HepG2 (cell line): ENCODE measurements at regions not wholly inside any gene's neighbourhood (a gene's known extent, or its start where the extent isn't known, plus 50 kb on each side); places are given as distances from the start of the nearest gene placed in this dataset.
A peak's percentile ranks its signal among the peaks of the same experiment; 100 is the strongest.

Experiments used
- ATAC-seq: fragments of 200-7000 bp; cut with Tn5 transposase; 3 replicates; pipeline ENCODE4 v1.9.1; 2020; ENCODE audit warnings: mild to moderate bottlenecking, moderate library complexity
- BruUV-seq: library from RNA; stranded (reverse); fragments of 400-500 nt; replicated peaks from 2 replicates; lab custom pipeline; 2021; lab: Mats Ljungman, UMichigan
- CTCF ChIA-PET: fragments of 300-600 bp; formaldehyde crosslinking; extraction: SDS; loops from one replicate; lab custom pipeline; 2021; ENCODE audit warnings: low total read pairs, inconsistent platforms, low intra/inter-chr PET ratio; lab: Yijun Ruan, JAX
- POLR2A ChIA-PET: fragments of 350-600 bp; sonication (Branson Sonifier 250); formaldehyde crosslinking; loops from one replicate; lab custom pipeline; 2020; ENCODE audit warnings: antibody characterized with exemption, inconsistent platforms; lab: Yijun Ruan, JAX
- DNase-seq: peaks from one replicate; pipeline ENCODE4 v3.0.0-alpha.2; 2015; ENCODE audit warnings: low spot score
- FAIRE-seq: peaks from 3 replicates; lab custom pipeline; 2011; peaks lifted over from hg19 to GRCh38; lab: Jason Lieb, UNC
- H2AFZ ChIP-seq: one replicate; pipeline ENCODE4 v1.6.1; 2011; ENCODE audit warnings: low read length, inconsistent platforms
- H3K27ac ChIP-seq: fragments of 300-600 bp; 3 replicates; pipeline ENCODE4 v1.8.0; 2011; ENCODE audit warnings: mixed run types, mild to moderate bottlenecking, mixed read lengths, low read length, inconsistent platforms; ENCODE audit not compliant: insufficient read depth; ENCODE audit errors: extremely low read length
- H3K27me3 ChIP-seq, 2 experiments: fragments of 200-600 bp in 1 of 2; 2 replicates in 1 of 2; 3 replicates in 1 of 2; pipeline versions ENCODE4 v1.6.0 to v1.8.0; 2011; ENCODE audit warnings: low read length in 2 of 2, mild to moderate bottlenecking in 2 of 2, moderate library complexity in 2 of 2, inconsistent platforms in 1 of 2; ENCODE audit not compliant: insufficient read depth in 2 of 2, control insufficient read depth in 1 of 2
- H3K36me3 ChIP-seq, 2 experiments: fragments of 200-600 bp in 1 of 2; replicated peaks in 1 of 2; 2 replicates in 1 of 2; 3 replicates in 1 of 2; pipeline versions ENCODE4 v1.5.1 to v1.8.0; 2011; ENCODE audit warnings: low read length in 2 of 2, inconsistent platforms in 1 of 2; ENCODE audit not compliant: insufficient read depth in 2 of 2, control insufficient read depth in 1 of 2
- H3K4me1 ChIP-seq: 2 replicates; pipeline ENCODE4 v1.5.1; 2012; ENCODE audit warnings: low read length, inconsistent platforms; ENCODE audit not compliant: insufficient read depth
- H3K4me2 ChIP-seq: 2 replicates; pipeline ENCODE4 v1.6.0; 2011; ENCODE audit warnings: low read depth, low read length, inconsistent platforms
- H3K4me3 ChIP-seq, 3 experiments: fragments of 200-600 bp in 1 of 3; sonication (generic), shearing (Covaris generic) in 1 of 3; replicated peaks in 1 of 3; 2 replicates each; pipeline ENCODE4 v1.5.1; 2011 to 2016; ENCODE audit warnings: low read length in 3 of 3, inconsistent platforms in 2 of 3, low read depth in 2 of 3, mild to moderate bottlenecking in 2 of 3, control low read depth in 1 of 3, mixed read lengths in 1 of 3; ENCODE audit not compliant: insufficient read depth in 1 of 3
- H3K79me2 ChIP-seq: one replicate; pipeline ENCODE4 v1.6.1; 2011; ENCODE audit warnings: low read length, inconsistent platforms; ENCODE audit not compliant: insufficient read depth
- H3K9ac ChIP-seq: 2 replicates; pipeline ENCODE4 v1.6.0; 2011; ENCODE audit warnings: mild to moderate bottlenecking, low read depth, low read length, inconsistent platforms; ENCODE audit not compliant: insufficient read depth
- H3K9me3 ChIP-seq: 2 replicates; pipeline ENCODE4 v1.5.1; 2012; ENCODE audit warnings: mild to moderate bottlenecking, low read length
- H4K20me1 ChIP-seq: 2 replicates; pipeline ENCODE4 v1.6.0; 2011; ENCODE audit warnings: inconsistent platforms, mild to moderate bottlenecking, low read length, moderate library complexity; ENCODE audit not compliant: insufficient read depth
- ARID3A ChIP-seq: IDR thresholded peaks from 2 replicates; pipeline ENCODE4 v1.6.1; 2012; ENCODE audit warnings: low read depth, low read length, improper control_type of control experiment
- EP300 ChIP-seq, 3 experiments: sonication (generic) in 1 of 3; formaldehyde crosslinking in 1 of 3; IDR thresholded peaks; 2 replicates each; pipeline versions ENCODE4 v1.5.1 to v1.6.1; 2011 to 2020; ENCODE audit warnings: low read depth in 2 of 3, low read length in 2 of 3, borderline replicate concordance in 1 of 3, improper control_type of control experiment in 1 of 3, mild to moderate bottlenecking in 1 of 3, missing genetic modification reagents in 1 of 3, moderate library complexity in 1 of 3
- GATAD2A ChIP-seq: IDR thresholded peaks from 2 replicates; pipeline ENCODE4 v1.6.1; 2016
- HDAC2 ChIP-seq: sonication (generic); formaldehyde crosslinking; IDR thresholded peaks from 2 replicates; pipeline ENCODE4 v1.4.0; 2020; ENCODE audit warnings: missing genetic modification reagents
- HHEX ChIP-seq: IDR thresholded peaks from 2 replicates; pipeline ENCODE4 v1.6.1; 2016; ENCODE audit warnings: control low read depth
- HNF4A ChIP-seq: sonication (generic); formaldehyde crosslinking; IDR thresholded peaks from 2 replicates; pipeline ENCODE4 v1.4.0; 2020; ENCODE audit warnings: missing genetic modification reagents
- MAFF ChIP-seq: IDR thresholded peaks from 2 replicates; pipeline ENCODE4 v1.6.1; 2011; ENCODE audit warnings: low read depth, low read length, improper control_type of control experiment
- MED1 ChIP-seq: sonication (generic); formaldehyde crosslinking; IDR thresholded peaks from 2 replicates; pipeline ENCODE4 v1.4.0; 2020; ENCODE audit warnings: missing genetic modification reagents
- PCBP2 ChIP-seq: fragments of 200-400 bp; formaldehyde crosslinking; optimal IDR thresholded peaks from 2 replicates; pipeline ENCODE3; 2018; ENCODE audit warnings: low read length, low read depth; ENCODE audit not compliant: poor library complexity, severe bottlenecking
- SALL1 ChIP-seq: sonication (generic); formaldehyde crosslinking; IDR thresholded peaks from 2 replicates; pipeline ENCODE4 v1.8.0; 2022; ENCODE audit warnings: mild to moderate bottlenecking, missing genetic modification reagents
- SOX13 ChIP-seq, 3 experiments: fragments of 450-650 bp in 1 of 3; sonication (generic) in 1 of 3; formaldehyde crosslinking in 1 of 3; IDR thresholded peaks in 2 of 3; conservative IDR thresholded peaks in 1 of 3; 2 replicates each; pipeline versions ENCODE4 v1.5.0 to v1.6.1; 2016 to 2020; ENCODE audit warnings: antibody characterized with exemption in 1 of 3, mild to moderate bottlenecking in 1 of 3, missing compliant biosample characterization in 1 of 3, missing genetic modification reagents in 1 of 3, moderate library complexity in 1 of 3
- TCF7 ChIP-seq: sonication (generic); IDR thresholded peaks from 2 replicates; pipeline ENCODE4 v1.6.1; 2016; ENCODE audit warnings: antibody characterized with exemption, low read depth
- TOE1 ChIP-seq: sonication (generic); formaldehyde crosslinking; IDR thresholded peaks from 2 replicates; pipeline ENCODE4 v1.4.0; 2020; ENCODE audit warnings: mild to moderate bottlenecking, missing genetic modification reagents
- ZBTB14 ChIP-seq: sonication (generic); formaldehyde crosslinking; IDR thresholded peaks from 2 replicates; pipeline ENCODE4 v1.4.0; 2020; ENCODE audit warnings: missing genetic modification reagents
- ZNF780A ChIP-seq: sonication (generic); formaldehyde crosslinking; IDR thresholded peaks from 2 replicates; pipeline ENCODE4 v1.8.0; 2022; ENCODE audit warnings: mild to moderate bottlenecking, missing genetic modification reagents, moderate library complexity
- WGBS: methylation state at CpG from one replicate; pipeline ENCODE4 v1.1.6; 2017; ENCODE audit warnings: low lambda C conversion rate; 5-methylcytosine and 5-hydroxymethylcytosine counted together
- in situ Hi-C: cut with HindIII; loops from 2 replicates; pipeline ENCODE4 v1.10.0; 2017; ENCODE audit warnings: low pct_unique_long_range_greater_than_20kb; ENCODE audit not compliant: extremely low pct_ligation_motif_present
- intact Hi-C: fragments of 100-400 bp; cut with micrococcal nuclease; formaldehyde crosslinking; loops from one replicate; pipeline ENCODE4 v1.10.0; 2022; ENCODE audit not compliant: unreplicated experiment
- TF ChIP-seq, protein P1 (sequence below): IDR thresholded peaks from 2 replicates; pipeline ENCODE4 v1.6.1; 2018; ENCODE audit warnings: missing genetic modification reagents
- TF ChIP-seq, protein P2 (sequence below): IDR thresholded peaks from 2 replicates; pipeline ENCODE4 v1.4.0; 2020; ENCODE audit warnings: mild to moderate bottlenecking, missing genetic modification reagents

DNA sequence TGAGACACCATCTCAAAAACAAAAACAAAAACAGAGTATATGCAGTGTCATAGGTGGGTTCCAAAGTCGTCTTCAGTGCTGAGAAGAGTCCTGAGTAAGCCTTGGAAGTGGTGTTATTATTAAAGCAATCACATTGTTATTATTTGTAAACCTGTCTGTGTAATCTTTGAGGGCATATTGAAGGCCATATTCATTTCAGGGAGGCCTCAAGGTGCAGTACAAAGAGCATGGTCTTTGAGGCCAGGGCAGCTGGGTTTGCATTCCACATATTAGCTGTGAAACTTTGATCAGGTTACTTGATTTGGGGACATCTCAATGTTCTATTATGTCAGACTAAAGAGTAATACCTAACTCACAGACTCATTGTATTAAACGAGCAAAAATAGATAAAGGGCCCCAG, 139.3 kb upstream of the SOX4 start:
- Histone ChIP-seq H3K36me3 (no peaks in the 10 kb centered on the region), H3K9me3 (no peaks in the 10 kb centered on the region), H3K9ac (no peak overlapping the region), H3K27me3 (no peaks in the 10 kb centered on the region), H3K4me1 (peaks cover 86% of the 10 kb centered on the region), H3K4me2 (peak overlapping the region; percentile 19; the same call in 1 of the 2 replicates), H2AFZ (no peak overlapping the region), H3K27ac (no peak overlapping the region), H3K79me2 (no peaks in the 10 kb centered on the region), H3K4me3 (no peak overlapping the region), H4K20me1 (no peaks in the 10 kb centered on the region)
- ChIA-PET POLR2A (interaction anchor here (1.5 kb wide), 1 partner anchor 139 kb away, joined by 3 read pairs; the partner anchor contains the start of gene SOX4), CTCF (no interaction called here)
- in situ Hi-C loops (no loop called here), intact Hi-C loops (no loop called here)
- WGBS: 22% methylated on average over 2 of the region's 2 CpGs
- BruUV-seq: no TSS peak
- DNase-seq (no peak), ATAC-seq (no peak), FAIRE-seq (no peak)
- TF ChIP-seq MAFF (no peak), SALL1 (CRISPR knock-in tag) (peak; percentile 58; the same call in 1 of the 2 replicates), EP300 (IDR thresholded peaks at IDR 0.05; ENCODE audit: low read depth in 2 of 2, low read length in 2 of 2) (peak in 1 of 2 experiments; percentile 63; a peak in 2 of 4 replicates), EP300 (CRISPR knock-in tag; IDR thresholded peaks at IDR 0.05; ENCODE audit: borderline replicate concordance) (no peak), MED1 (CRISPR knock-in tag) (0 out of 2 replicates have a peak, but pooled peaks have one; percentile 34), PCBP2 (no peak), ZNF780A (no peak), ZBTB14 (CRISPR knock-in tag) (no peak), GATAD2A (CRISPR knock-in tag) (peak; percentile 38; the same call in 1 of the 2 replicates), TCF7 (0 out of 2 replicates have a peak, but pooled peaks have one; percentile 46), HDAC2 (CRISPR knock-in tag) (no peak), ARID3A (no peak), HHEX (0 out of 2 replicates have a peak, but pooled peaks have one; percentile 10), TOE1 (CRISPR knock-in tag) (no peak), HNF4A (CRISPR knock-in tag) (peak; percentile 79), SOX13 (IDR thresholded peaks at IDR 0.05) (no peak), SOX13 (CRISPR knock-in tag; conservative IDR thresholded peaks at IDR 0.05 in 1 of 2, IDR thresholded peaks at IDR 0.05 in 1 of 2) (peak in 1 of 2 experiments; percentile 25; a peak in 1 of 4 replicates)
- TF ChIP-seq, protein P1, sequence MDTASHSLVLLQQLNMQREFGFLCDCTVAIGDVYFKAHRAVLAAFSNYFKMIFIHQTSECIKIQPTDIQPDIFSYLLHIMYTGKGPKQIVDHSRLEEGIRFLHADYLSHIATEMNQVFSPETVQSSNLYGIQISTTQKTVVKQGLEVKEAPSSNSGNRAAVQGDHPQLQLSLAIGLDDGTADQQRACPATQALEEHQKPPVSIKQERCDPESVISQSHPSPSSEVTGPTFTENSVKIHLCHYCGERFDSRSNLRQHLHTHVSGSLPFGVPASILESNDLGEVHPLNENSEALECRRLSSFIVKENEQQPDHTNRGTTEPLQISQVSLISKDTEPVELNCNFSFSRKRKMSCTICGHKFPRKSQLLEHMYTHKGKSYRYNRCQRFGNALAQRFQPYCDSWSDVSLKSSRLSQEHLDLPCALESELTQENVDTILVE (CRISPR knock-in tag): no peak
- TF ChIP-seq, protein P2, sequence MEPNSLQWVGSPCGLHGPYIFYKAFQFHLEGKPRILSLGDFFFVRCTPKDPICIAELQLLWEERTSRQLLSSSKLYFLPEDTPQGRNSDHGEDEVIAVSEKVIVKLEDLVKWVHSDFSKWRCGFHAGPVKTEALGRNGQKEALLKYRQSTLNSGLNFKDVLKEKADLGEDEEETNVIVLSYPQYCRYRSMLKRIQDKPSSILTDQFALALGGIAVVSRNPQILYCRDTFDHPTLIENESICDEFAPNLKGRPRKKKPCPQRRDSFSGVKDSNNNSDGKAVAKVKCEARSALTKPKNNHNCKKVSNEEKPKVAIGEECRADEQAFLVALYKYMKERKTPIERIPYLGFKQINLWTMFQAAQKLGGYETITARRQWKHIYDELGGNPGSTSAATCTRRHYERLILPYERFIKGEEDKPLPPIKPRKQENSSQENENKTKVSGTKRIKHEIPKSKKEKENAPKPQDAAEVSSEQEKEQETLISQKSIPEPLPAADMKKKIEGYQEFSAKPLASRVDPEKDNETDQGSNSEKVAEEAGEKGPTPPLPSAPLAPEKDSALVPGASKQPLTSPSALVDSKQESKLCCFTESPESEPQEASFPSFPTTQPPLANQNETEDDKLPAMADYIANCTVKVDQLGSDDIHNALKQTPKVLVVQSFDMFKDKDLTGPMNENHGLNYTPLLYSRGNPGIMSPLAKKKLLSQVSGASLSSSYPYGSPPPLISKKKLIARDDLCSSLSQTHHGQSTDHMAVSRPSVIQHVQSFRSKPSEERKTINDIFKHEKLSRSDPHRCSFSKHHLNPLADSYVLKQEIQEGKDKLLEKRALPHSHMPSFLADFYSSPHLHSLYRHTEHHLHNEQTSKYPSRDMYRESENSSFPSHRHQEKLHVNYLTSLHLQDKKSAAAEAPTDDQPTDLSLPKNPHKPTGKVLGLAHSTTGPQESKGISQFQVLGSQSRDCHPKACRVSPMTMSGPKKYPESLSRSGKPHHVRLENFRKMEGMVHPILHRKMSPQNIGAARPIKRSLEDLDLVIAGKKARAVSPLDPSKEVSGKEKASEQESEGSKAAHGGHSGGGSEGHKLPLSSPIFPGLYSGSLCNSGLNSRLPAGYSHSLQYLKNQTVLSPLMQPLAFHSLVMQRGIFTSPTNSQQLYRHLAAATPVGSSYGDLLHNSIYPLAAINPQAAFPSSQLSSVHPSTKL (CRISPR knock-in tag): peak; percentile 40; the same call in 1 of the 2 replicates
